GM23338 (cell line): ENCODE measurements at regions not wholly inside any gene's neighbourhood (a gene's known extent, or its start where the extent isn't known, plus 50 kb on each side); places are given as distances from the start of the nearest gene placed in this dataset.

Source experiments
- ATAC-seq: fragments of 200-7000 bp; cut with Tn5 transposase; 3 replicates; pipeline ENCODE4 v1.9.1; 2020
- DNase-seq: peaks from one replicate; pipeline ENCODE4 v3.0.0-alpha.2; 2015; ENCODE audit warnings: low spot score
- H2AFZ ChIP-seq: fragments of 200-600 bp; sonication (generic); 2 replicates; pipeline ENCODE4 v1.8.0; 2016; ENCODE audit warnings: antibody characterized with exemption, mild to moderate bottlenecking, moderate library complexity
- H3F3A ChIP-seq: fragments of 200-600 bp; sonication (generic); replicated peaks from 2 replicates; pipeline ENCODE4 v1.8.0; 2017; ENCODE audit warnings: antibody characterized with exemption, mixed run types, low read depth
- H3K27ac ChIP-seq: fragments of 200-600 bp; sonication (generic); 2 replicates; pipeline ENCODE4 v1.6.1; 2016; ENCODE audit warnings: low read depth
- H3K27me3 ChIP-seq: fragments of 200-600 bp; sonication (generic); 2 replicates; pipeline ENCODE4 v1.8.0; 2016; ENCODE audit warnings: mild to moderate bottlenecking, mixed run types, moderate library complexity; ENCODE audit not compliant: insufficient read depth
- H3K36me3 ChIP-seq: fragments of 200-600 bp; sonication (generic); 2 replicates; pipeline ENCODE4 v1.8.0; 2016; ENCODE audit warnings: mild to moderate bottlenecking; ENCODE audit not compliant: insufficient read depth
- H3K4me1 ChIP-seq: fragments of 200-600 bp; sonication (generic); 2 replicates; pipeline ENCODE4 v1.8.0; 2016; ENCODE audit warnings: mild to moderate bottlenecking, moderate library complexity; ENCODE audit not compliant: insufficient read depth
- H3K4me2 ChIP-seq: fragments of 200-600 bp; sonication (generic); 2 replicates; pipeline ENCODE4 v1.7.1; 2017; ENCODE audit warnings: mixed run types
- H3K4me3 ChIP-seq: fragments of 200-600 bp; sonication (generic); 2 replicates; pipeline ENCODE4 v1.6.1; 2016; ENCODE audit warnings: mixed run types
- H3K79me2 ChIP-seq: fragments of 200-600 bp; sonication (generic); replicated peaks from 2 replicates; pipeline ENCODE4 v1.8.0; 2017; ENCODE audit warnings: mild to moderate bottlenecking; ENCODE audit not compliant: insufficient read depth
- H3K9me2 ChIP-seq: fragments of 200-600 bp; sonication (generic); 2 replicates; pipeline ENCODE4 v1.8.0; 2017; ENCODE audit not compliant: insufficient read depth
- H4K20me1 ChIP-seq: fragments of 200-600 bp; sonication (generic); replicated peaks from 2 replicates; pipeline ENCODE4 v1.8.0; 2017; ENCODE audit warnings: mild to moderate bottlenecking; ENCODE audit not compliant: insufficient read depth
- H3K27ac Mint-ChIP-seq: 2 replicates; pipeline ENCODE4 v1.8.0; 2020; ENCODE audit warnings: inconsistent platforms, mild to moderate bottlenecking, moderate library complexity, mixed read lengths
- H3K27me3 Mint-ChIP-seq: 3 replicates; pipeline ENCODE4 v1.8.0; 2022; ENCODE audit warnings: low read depth, mild to moderate bottlenecking, moderate library complexity, mixed read lengths, inconsistent platforms; ENCODE audit not compliant: insufficient read depth, poor library complexity
- H3K36me3 Mint-ChIP-seq: 3 replicates; pipeline ENCODE4 v1.8.0; 2021; ENCODE audit warnings: low read depth, mild to moderate bottlenecking, inconsistent platforms, moderate library complexity, mixed read lengths
- H3K4me1 Mint-ChIP-seq: 3 replicates; pipeline ENCODE4 v1.8.0; 2020; ENCODE audit warnings: mild to moderate bottlenecking, inconsistent platforms, mixed read lengths
- H3K4me3 Mint-ChIP-seq: 3 replicates; pipeline ENCODE4 v1.8.0; 2021; ENCODE audit warnings: moderate library complexity, mild to moderate bottlenecking, inconsistent platforms, mixed read lengths
- H3K9me3 Mint-ChIP-seq: 3 replicates; pipeline ENCODE4 v1.8.0; 2020; ENCODE audit warnings: moderate library complexity, mild to moderate bottlenecking, inconsistent platforms, mixed read lengths
- CREB1 ChIP-seq: fragments of 250-450 bp; sonication (Bioruptor Pico); IDR thresholded peaks from 2 replicates; pipeline ENCODE4 v1.5.0; 2020; ENCODE audit warnings: low read depth, mild to moderate bottlenecking, moderate library complexity
- ETS1 ChIP-seq: IDR thresholded peaks from 2 replicates; pipeline ENCODE4 v1.6.1; 2016; ENCODE audit warnings: antibody characterized with exemption
- EZH2 ChIP-seq: fragments of 200-600 bp; sonication (generic); IDR thresholded peaks from one replicate; pipeline ENCODE4 v1.8.0; 2017; ENCODE audit warnings: antibody characterized with exemption, mild to moderate bottlenecking, low read depth; ENCODE audit not compliant: unreplicated experiment
- EZH2phosphoT487 ChIP-seq: fragments of 200-600 bp; sonication (generic); IDR thresholded peaks from one replicate; pipeline ENCODE4 v1.8.1; 2018; ENCODE audit warnings: antibody characterized with exemption; ENCODE audit not compliant: unreplicated experiment
- JUNB ChIP-seq: IDR thresholded peaks from one replicate; pipeline ENCODE4 v1.6.1; 2016; ENCODE audit warnings: antibody characterized with exemption; ENCODE audit not compliant: unreplicated experiment
- NANOG ChIP-seq: IDR thresholded peaks from 2 replicates; pipeline ENCODE4 v1.6.1; 2016; ENCODE audit warnings: antibody characterized with exemption, borderline replicate concordance
- POLR2AphosphoS5 ChIP-seq: IDR thresholded peaks from 2 replicates; pipeline ENCODE4 v1.6.1; 2016; ENCODE audit warnings: antibody characterized with exemption, low read depth
- STAT1 ChIP-seq: IDR thresholded peaks from one replicate; pipeline ENCODE4 v1.6.1; 2016; ENCODE audit warnings: antibody characterized with exemption; ENCODE audit not compliant: unreplicated experiment
- ZNF114 ChIP-seq: fragments of 250-450 bp; sonication (Bioruptor Pico); IDR thresholded peaks from 2 replicates; pipeline ENCODE4 v1.5.0; 2020; ENCODE audit warnings: mild to moderate bottlenecking, moderate library complexity
- ZNF331 ChIP-seq: fragments of 250-450 bp; sonication (Bioruptor Pico); IDR thresholded peaks from 2 replicates; pipeline ENCODE4 v1.5.0; 2020; ENCODE audit warnings: low read depth, mild to moderate bottlenecking, moderate library complexity
- ZNF462 ChIP-seq: fragments of 250-450 bp; sonication (Bioruptor Pico); IDR thresholded peaks from 2 replicates; pipeline ENCODE4 v1.5.0; 2020; ENCODE audit warnings: mild to moderate bottlenecking, moderate library complexity
- TF ChIP-seq, protein P1 (sequence below): IDR thresholded peaks from one replicate; pipeline ENCODE4 v1.6.1; 2018; ENCODE audit warnings: antibody characterized with exemption; ENCODE audit not compliant: unreplicated experiment
- TF ChIP-seq, protein P2 (sequence below), 2 experiments: fragments of 200-600 bp in 1 of 2; sonication (generic) in 1 of 2; conservative IDR thresholded peaks; 2 replicates each; pipeline versions ENCODE4 v1.5.1 to v1.6.1; 2016 to 2017; ENCODE audit warnings: antibody characterized with exemption in 2 of 2, low read depth in 2 of 2, mild to moderate bottlenecking in 2 of 2, moderate library complexity in 1 of 2

GRCh38 chr13:108527844-108528243 lies 101.6 kb upstream of the MYO16 start:
- H4K20me1 ChIP-seq = no peaks in the 10 kb centered on the region
- peaks cover 4% of the 10 kb centered on the region; the same call in 1 of the 3 replicates for H3K9me3 Mint-ChIP-seq
- H3K79me2 ChIP-seq = no peaks in the 10 kb centered on the region
- H3K4me3 ChIP-seq = no peak overlapping the region
- H2AFZ ChIP-seq = no peak overlapping the region
- no peak for ATAC-seq
- no peak for TF ChIP-seq EZH2
- TF ChIP-seq, protein P1, sequence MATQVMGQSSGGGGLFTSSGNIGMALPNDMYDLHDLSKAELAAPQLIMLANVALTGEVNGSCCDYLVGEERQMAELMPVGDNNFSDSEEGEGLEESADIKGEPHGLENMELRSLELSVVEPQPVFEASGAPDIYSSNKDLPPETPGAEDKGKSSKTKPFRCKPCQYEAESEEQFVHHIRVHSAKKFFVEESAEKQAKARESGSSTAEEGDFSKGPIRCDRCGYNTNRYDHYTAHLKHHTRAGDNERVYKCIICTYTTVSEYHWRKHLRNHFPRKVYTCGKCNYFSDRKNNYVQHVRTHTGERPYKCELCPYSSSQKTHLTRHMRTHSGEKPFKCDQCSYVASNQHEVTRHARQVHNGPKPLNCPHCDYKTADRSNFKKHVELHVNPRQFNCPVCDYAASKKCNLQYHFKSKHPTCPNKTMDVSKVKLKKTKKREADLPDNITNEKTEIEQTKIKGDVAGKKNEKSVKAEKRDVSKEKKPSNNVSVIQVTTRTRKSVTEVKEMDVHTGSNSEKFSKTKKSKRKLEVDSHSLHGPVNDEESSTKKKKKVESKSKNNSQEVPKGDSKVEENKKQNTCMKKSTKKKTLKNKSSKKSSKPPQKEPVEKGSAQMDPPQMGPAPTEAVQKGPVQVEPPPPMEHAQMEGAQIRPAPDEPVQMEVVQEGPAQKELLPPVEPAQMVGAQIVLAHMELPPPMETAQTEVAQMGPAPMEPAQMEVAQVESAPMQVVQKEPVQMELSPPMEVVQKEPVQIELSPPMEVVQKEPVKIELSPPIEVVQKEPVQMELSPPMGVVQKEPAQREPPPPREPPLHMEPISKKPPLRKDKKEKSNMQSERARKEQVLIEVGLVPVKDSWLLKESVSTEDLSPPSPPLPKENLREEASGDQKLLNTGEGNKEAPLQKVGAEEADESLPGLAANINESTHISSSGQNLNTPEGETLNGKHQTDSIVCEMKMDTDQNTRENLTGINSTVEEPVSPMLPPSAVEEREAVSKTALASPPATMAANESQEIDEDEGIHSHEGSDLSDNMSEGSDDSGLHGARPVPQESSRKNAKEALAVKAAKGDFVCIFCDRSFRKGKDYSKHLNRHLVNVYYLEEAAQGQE = no peak
- no peak for TF ChIP-seq ZNF114 (CRISPR knock-in tag)
- TF ChIP-seq ZNF331 (CRISPR knock-in tag) = no peak
- TF ChIP-seq ETS1 = no peak
- TF ChIP-seq ZNF462 (CRISPR knock-in tag) = no peak
- no peak for TF ChIP-seq CREB1 (CRISPR knock-in tag)
- no peak for TF ChIP-seq STAT1
- TF ChIP-seq EZH2phosphoT487 = no peak
- TF ChIP-seq NANOG = no peak
- TF ChIP-seq, protein P2, sequence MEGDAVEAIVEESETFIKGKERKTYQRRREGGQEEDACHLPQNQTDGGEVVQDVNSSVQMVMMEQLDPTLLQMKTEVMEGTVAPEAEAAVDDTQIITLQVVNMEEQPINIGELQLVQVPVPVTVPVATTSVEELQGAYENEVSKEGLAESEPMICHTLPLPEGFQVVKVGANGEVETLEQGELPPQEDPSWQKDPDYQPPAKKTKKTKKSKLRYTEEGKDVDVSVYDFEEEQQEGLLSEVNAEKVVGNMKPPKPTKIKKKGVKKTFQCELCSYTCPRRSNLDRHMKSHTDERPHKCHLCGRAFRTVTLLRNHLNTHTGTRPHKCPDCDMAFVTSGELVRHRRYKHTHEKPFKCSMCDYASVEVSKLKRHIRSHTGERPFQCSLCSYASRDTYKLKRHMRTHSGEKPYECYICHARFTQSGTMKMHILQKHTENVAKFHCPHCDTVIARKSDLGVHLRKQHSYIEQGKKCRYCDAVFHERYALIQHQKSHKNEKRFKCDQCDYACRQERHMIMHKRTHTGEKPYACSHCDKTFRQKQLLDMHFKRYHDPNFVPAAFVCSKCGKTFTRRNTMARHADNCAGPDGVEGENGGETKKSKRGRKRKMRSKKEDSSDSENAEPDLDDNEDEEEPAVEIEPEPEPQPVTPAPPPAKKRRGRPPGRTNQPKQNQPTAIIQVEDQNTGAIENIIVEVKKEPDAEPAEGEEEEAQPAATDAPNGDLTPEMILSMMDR (conservative IDR thresholded peaks at IDR 0.05; ENCODE audit: low read depth in 2 of 2) = no peak
- TF ChIP-seq POLR2AphosphoS5 = no peak
- TF ChIP-seq JUNB = no peak
- H3K4me2 ChIP-seq = no peak overlapping the region
- H3K4me3 Mint-ChIP-seq = no peak overlapping the region
- DNase-seq = no peak
- no peaks in the 10 kb centered on the region for H3K36me3 Mint-ChIP-seq
- no peak overlapping the region for H3K27ac Mint-ChIP-seq
- no peaks in the 10 kb centered on the region for H3K9me2 ChIP-seq
- peaks cover 5% of the 10 kb centered on the region for H3K4me1 Mint-ChIP-seq
- no peaks in the 10 kb centered on the region for H3F3A ChIP-seq
- no peak overlapping the region for H3K27ac ChIP-seq
- no peaks in the 10 kb centered on the region for H3K27me3 Mint-ChIP-seq
- H3K4me1 ChIP-seq = no peaks in the 10 kb centered on the region
- no peaks in the 10 kb centered on the region for H3K36me3 ChIP-seq
- H3K27me3 ChIP-seq = no peaks in the 10 kb centered on the region
